Right kidney (tissue), 1 donor: ENCODE measurements at regions not wholly inside any gene's neighbourhood (a gene's known extent, or its start where the extent isn't known, plus 50 kb on each side); places are given as distances from the start of the nearest gene placed in this dataset.

Experiments used
- DNase-seq: peaks from one replicate; pipeline ENCODE4 v3.0.0-alpha.2; 2016

DNA sequence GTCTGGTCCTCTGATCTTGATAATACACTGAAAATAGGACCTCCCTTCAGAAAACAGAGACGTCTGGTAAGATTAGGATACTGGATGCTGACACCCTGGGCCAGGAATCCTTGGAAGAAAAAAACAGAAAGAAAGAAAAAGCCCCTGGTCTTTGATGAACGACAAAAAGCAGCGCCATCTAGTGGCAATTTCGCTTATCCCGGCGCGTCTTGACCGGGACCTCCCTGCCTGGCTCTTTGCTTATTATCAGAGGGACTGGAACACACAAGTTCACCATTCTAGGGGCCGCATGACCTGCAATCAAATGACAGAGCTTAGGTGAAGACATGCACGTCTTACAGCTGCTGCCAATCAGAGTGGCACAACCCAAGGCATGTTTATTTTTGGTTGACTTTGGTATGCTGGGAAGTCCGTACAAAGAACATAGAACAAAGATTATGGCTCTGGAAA, 114.9 kb upstream of the NFIB start:
- DNase-seq = peak; percentile 49

DNA sequence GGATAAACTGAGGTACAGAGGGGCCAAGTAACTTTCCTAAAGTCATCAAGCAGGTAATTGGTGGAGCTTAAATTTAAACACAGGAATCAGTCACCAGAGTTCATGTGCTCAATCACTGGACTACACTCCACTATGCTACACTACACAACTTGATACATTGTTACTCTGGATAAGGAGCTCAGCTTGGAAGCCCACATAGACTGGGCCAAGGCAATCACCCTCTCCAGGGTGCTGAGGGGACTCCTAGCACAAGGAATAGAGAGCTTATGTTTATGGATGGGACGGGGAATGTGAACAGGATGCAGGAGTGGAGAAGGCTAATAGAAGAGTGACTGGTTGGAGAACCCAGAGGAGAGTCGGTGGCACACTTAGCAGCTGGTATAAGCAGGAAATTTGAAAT, 113.5 kb upstream of the NFIB start:
- no peak for DNase-seq

DNA sequence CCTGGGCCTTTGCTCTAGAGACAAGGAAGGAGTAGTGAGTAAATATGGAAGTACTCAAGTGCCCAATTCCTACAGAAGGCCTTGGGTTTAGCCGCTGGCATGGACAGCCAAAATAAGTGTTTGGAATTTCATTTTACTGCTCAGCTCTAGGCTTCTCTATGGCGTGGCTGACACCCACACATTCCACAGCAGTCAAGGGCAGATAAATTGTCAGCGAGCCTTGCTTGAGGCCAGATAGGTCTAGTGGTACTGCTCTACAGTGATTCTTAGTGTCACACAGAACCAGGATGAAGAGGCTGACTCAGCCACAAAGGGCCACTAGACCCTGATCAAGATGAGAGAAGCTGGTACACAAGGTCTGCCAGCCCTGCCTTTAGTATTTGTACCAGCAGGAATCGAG, 111.0 kb upstream of the NFIB start:
- no peak for DNase-seq

DNA sequence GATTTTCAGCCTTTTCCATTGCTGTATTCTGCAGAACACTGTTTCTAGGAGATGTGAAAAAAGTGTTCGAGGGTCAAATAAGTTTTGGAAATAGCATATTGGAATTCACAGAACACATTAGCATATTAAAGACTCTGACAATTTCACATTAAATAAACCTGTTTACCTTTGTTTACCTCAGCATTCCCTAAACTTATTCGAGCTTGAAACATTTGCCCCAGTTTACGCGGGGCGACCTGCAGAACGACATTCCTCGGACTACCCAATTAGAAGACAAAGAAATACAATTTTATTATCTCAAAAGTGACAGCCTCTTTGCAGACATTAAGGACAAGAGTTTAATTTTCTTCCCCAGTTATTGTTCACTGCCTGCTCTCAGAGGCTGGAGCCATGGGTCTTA, 110.3 kb upstream of the NFIB start:
- no peak for DNase-seq

DNA sequence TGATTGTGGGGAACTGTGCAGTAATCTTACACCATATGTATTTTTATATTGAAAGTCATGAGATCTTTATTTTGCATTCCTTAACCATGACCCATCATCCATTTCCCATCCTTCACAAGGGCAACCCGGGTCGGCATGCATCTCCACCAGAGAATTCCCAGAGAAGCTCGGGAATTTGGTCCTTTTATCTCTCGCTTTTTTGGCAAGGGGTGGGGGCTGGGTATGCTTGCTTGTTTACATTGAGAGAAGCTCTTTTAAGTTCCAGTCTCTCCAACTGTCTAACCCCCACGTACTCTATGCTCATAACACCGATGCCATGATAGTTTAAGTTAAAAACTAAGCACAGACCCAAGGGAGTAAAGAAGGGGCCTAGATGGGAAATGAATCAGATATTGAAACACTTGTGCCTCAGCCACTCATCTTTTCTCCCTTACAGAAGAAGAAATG, 109.9 kb upstream of the NFIB start:
- DNase-seq = no peak

DNA sequence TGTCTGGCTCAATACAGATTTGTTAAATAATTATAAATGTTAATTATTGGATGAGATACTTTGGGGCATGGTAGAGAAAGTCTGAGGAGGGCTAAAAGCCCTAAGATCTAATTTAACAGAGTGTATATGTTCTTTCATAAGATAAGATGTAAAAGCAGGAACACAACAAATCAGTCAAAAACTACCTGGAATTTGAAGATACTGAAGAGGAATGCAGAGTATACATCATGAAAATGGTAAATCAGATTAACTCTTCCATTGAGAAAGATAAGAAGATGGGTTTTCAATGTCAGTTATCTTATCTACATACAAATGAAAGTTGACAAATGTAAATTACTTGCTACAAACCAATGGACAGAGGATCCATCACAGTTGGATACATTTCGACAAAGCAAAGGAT, 107.3 kb upstream of the NFIB start:
- no peak for DNase-seq

DNA sequence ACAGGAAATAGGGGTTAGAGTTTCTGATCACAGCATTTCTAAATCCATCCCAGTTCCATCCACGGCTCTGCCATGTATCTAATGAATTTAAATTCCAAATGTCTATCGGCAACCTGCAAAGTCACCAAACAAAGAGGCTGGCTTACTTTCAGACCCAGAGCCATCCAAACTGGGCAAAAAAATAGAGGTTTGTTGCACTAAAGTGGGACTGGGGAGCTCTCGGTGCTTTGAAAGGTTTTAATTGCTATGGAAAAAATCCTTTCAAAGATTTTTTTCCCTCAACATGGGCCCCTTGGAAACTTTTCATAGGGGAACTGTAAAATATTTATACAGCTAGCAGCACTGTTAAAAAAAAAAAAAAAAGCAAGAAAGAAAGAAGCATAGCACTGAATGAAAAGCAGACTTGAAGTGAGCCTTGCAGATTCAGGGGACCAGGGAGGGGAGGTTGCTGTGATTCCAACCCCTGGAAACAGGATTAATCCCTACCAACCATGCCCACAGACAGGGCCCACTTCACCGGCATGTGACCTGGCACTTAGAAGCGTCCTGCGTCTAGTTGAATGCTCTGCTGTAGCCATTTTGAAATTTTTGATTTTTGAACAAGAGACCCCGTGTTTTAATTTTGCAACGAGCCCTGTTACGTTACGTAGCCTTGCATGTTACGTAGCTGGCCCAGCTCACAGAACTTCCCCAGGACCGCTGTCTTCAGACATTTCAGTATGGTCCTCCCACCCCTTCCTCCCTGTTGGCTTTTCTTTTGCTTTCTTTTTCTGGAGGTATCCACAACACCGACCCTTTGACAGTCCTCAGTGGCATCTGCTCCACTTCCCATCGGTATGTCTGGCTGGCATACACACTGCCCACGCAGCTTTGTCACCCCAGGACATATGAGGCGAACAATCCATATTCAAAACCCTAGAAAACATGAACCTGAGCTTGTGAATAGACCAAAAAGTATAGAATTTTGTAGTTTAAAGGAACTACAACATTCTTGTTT, 105.3 kb upstream of the NFIB start:
- DNase-seq = no peak

DNA sequence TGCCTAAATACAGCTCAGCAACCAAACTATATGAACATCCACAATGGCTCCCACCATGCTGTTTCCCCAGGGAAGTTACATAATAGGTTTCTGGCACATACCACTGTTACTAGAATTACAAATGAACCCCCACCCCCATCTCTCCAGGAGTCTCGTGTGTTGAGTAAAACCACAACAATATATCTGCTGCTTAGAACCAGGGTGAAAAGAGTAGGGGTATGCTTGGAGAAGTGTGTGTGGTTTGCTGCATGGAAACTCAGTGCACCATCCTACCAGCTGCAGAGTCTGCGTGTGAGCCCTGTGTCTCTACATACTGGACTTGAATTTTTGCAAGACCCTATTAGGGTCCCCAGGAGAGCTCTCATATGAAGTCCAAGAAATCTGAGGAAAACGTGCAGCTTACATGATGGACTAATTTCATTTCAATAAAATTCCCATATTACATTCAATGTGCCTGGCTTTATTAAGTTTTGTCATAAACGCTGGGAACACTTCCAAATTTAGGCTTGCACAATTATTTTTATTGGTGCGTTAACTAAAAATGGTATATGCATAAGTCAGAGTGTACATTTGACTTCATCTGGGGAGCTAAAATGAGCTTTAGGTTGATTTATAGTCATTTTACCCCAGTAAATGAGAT, 104.5 kb upstream of the NFIB start:
- no peak for DNase-seq

DNA sequence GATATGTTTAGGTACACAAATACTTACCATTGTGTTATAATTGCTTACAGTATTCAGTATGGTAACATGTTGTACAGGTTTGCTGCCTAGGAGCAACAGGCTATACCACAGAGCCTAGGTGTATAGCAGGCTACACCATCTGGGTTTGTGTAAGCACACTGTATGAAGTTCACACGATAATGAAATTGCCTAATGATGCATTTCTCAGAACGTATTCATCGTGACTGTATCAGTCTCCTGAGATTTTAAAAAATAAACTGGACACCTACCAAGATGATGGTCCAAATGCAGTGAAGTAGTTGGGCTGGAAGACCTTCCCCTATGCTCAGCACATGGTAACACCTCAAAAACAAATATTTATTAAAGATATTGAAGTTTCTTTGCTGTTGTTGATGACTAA, 103.3 kb upstream of the NFIB start:
- DNase-seq = no peak

DNA sequence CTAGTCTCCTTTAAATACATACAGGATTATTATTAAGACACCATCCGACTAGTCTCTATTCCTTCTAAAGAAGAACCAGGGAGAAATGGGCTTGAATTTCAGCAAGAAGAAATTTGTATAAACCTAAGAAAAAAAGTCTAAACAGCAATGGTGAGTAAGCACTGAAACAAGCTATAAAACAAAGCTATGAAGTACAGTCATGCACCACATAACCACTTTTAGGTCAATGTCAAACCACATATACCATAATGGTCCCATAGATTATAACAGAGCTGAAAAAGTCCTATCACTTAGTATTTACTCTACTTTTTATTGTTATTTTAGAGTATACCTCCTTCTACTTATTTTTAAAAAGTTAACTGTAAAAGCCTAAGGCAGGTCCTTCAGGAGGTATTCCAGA, 102.0 kb upstream of the NFIB start:
- DNase-seq = no peak

DNA sequence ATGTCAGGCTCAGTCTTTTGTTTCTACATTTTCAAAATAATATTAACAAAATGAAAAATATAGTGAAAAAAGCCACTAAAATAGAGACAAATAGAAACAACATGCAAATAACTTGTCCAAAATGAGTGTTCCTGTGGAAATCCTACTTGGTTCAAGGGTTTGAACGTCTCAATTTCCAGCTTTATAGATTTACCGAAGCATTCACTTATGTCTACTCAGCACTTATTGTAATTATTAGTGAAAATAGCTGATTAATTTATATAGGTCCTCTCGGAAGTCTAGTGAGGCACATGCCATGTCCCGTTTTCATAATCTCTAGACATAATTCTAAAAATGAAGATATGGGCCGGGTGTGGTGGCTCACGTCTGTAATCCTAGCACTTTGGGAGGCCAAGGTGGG, 99.9 kb upstream of the NFIB start:
- no peak for DNase-seq

DNA sequence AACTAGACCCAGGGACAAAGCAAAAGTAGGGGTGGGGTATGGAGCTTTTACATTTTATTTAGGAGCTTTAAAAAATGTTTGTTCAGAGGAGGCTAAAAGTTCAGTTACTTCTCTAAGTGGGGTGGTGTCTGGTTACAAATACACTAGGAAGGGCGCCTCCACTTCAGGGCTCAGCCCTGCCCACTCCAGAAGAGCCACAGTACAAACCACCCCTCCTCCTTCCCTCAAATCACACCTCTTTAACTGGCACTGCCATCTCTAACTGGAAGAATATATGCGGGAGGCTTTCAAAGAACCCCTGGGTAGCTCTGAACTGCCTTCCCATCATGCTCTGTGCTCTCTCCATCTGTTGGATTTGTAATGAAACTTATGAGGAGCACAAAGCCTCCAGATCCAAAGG, 98.8 kb upstream of the NFIB start:
- DNase-seq = no peak

DNA sequence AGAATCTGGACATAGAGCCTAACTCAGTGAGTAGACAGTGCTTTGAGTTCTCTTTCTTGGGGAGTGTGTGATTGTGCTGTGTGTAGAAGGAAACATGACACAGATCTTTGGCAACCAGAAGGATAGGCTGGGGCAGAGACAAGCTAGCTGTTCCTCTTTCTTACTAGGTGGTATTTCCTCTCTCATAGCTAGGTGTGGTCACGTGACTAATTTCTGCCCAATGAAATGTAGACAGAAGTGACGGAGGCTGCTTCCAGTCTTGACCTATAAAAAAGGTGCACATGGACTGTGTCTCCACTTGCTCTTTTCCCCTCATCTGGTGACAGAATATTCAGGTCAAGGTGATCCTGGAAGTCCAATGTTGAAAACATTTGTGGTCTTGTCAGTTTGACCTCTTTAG, 92.5 kb upstream of the NFIB start:
- no peak for DNase-seq

DNA sequence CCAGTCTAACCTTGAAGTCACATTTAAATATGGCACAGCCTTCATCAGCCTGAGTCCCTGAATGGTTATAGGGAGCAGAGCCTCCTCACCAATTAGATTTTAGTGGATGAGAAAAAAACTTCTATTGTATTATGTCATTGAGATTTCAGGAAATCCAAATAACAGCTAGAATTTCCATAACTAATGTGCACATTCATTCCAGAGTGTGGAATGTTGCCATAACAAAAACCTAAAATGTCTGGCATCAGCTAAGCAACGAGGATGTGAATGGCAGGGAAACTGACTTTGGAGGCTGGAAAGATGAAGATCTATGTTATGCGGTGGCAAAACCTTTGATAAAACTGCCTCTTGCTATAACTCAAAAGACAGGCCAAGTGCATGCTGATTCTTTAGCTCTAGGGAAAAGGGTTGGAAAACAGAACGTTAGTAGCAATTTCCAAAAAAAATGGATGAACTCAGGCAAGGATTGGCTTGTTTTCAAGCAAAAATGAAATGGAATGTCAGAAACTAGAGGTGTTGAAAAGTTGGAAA, 91.3 kb upstream of the NFIB start:
- no peak for DNase-seq

DNA sequence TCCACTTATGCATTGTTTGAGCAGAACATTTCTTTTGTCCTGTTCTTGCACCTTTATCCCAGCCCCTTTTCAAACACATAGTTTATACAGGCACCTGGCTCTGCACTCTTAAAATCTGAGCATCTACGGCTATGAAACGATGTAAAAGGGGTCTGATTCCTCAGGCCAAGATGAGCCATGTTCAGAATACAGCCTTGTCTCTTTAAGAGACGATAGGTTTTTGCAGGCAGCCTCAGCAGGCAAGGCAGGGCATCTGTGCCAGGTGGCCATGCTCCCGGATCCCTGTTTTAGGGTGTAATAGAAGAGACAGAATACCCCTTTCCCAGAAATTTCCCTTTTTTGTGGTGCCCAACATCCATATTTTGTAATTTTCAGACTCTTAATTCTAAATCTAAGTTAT, 89.1 kb upstream of the NFIB start:
- DNase-seq = no peak

DNA sequence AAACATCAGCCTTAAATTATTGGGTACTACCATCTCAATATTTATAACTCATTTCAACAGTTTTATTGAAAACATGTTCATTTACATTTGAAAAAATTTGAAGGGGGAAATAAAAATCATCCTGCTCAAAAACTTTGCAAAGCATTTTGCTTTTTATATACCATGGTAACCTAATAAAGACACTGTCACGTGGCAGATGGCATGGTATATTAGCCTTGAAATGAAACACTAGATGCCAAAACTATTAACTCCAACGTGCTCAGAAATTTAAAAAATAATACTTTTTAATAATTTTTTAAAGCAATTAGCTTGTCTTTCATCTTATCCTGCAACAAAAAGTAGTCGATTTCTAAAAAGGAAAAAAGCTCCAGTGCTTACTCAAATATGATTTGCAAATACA, 88.6 kb upstream of the NFIB start:
- no peak for DNase-seq

DNA sequence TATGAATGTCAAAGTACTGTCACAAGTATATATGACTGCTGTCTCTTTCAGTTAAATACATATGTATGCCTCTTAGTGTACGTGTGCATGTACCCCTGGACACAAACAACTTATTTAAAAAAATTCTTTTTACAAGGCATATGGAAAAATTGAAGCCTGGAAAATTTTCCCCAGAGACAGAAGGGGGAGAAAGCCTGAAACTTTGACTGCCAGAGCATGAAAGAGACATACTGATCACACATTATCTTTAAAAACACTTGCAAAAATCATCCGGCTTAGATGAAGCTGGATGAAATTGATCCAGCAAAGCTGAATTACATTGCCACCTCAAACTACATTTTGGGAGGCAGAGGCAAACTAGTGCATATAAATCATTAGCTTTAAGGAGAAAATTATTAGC, 88.0 kb upstream of the NFIB start:
- no peak for DNase-seq

DNA sequence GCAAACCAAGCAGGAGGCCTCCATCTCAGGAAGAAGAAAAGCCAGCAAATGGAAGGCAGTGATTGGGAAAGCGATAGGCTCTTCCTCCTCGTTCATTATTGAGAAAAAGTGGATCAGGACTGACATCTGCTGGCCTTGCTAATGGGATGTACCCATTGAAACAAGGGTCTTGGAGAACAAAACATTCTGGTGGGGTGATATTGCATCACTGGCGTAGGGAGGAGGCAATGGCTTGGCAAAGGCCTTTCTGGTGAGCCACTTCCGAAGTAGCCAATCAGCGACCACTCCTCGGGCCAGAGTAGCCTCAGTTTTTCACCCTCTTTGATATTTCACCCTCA, 86.7 kb upstream of the NFIB start:
- DNase-seq = no peak

DNA sequence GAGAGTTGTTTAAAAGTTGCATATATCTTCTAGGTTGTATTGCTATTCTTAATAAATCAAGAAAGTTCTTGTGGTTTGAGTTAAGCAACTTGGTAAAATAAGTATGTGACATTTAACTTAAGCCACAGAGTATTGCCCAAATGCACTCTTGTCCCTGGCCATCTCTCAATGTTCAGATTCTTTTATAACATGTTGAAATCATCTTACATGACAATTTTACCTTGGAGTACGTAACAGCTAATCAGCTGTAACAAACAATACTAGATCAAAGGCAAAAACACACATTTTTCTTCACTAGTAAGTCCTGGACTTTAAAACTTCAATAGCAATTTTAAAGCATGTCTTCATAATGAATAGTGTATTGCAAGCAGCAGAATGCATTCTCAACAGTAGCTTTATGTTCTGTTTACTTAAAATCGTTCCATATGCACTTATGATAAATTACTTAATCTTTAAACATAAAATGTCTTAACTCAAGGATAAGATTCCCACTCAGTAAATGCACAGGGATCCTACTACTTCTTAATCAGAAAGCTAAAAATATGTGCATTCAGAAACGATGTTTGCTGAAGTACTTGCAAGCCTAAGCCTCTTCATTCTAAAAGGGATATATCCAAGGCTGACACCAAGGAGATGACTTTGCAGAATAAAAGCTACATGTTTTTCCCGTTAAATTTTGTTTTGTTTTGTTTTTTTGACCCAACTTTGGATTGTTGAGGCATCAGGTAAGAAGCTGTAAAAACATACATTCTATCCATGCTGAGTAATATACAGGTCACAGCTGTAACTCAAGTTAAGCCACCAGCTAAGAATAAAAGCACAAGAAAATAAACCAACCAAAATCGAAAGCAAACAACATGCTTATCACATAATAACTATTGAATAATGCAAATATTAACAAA, 86.1 kb upstream of the NFIB start:
- no peak for DNase-seq

DNA sequence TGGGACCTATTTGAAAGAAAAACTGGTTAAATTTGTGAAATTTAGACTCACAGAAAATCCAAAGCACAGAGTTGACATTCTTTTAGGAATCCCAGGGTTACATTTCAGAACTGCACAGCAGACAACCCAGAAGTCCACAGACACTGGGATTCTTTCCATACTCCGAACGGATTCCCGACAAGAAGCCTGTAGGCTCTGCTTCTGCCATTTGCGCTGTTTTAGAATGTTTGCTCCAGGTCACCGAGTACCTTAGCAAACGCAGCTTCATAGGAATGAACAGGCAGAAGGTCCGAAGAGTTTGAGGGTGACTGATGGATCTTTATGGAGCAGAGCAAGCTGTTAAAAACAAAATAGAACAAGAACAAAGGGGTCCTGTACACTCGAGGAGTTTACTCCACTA, 84.5 kb upstream of the NFIB start:
- DNase-seq = no peak

DNA sequence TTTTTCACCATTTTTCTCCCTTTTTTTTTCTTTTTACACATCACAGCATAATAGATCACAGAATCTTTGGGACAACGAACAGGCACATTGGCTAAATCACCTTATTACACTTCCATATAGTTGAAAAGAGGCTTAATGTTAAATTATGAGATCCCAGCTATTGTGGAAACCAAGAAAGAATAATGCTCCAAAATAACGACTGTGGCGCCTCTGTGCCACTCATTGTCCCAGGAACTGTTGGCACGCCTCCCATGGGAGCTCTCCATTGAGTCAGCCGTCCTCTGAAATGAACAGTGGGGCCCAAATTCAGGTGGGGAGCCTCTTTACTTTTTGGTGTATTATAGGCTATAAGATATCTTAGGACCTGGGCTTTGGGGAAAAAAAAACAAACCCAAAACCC, 82.2 kb upstream of the NFIB start:
- DNase-seq = no peak

DNA sequence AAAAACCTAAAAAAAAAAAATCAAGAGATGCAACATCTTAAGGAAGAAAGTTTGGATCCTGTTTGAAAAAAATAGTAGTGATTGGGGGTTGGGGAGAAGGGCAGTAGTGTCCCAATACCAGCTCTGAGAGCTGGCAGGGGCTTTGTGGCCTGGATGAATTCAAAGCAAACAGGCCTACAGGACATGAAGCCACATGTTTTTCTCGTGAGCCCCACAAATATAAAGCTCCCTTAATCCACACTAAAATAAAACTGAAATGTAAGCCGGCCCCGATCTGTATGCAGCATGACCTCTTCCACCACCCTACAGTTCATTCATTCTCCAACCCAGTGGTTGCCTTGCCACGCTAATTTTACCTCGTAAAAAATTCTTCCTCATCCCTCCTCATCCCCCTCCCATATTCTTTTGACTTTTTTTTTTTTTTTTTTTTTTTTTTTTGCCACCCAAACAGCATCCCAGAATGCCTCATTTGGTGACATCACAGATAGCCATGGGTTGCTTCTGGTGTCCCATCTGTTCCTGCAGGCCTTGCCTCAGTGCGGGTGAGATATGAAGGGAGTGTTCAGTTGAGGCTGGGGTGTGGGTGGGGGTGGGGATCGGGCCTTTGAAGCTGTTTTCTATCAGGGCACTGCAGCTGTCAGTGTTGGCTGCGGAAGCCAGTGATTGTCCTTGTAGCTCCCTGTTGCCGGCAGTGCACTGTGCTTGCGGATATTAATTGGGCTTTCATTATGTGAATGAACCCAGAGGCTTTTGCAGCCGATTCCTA, 81.6 kb upstream of the NFIB start:
- no peak for DNase-seq
